ENCODE measurements at regions not wholly inside any gene's neighbourhood (a gene's known extent, or its start where the extent isn't known, plus 50 kb on each side); places are given as distances from the start of the nearest gene placed in this dataset.

DNA sequence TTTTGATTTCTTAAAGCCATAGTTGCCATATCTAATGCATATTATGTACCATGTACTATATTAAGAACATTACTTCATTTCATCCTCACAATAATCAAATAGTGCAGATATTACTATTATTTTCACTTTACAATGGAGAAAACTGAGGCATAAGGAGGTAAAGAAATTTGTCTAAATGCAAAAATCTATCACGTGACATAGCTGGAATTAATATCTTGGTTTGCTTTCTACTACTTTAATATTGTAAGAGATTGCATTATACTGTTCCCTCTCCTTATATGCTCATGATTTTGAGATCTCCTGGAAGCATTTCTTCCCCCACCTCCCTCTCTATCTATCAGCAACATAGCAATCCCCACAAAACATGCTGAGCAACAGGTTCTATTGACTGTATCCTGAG is 330.8 kb upstream of the SPTLC3 start:
- H3K27ac ChIP-seq: no peak overlapping the region
- CTCF ChIA-PET: no interaction called here
- POLR2A ChIA-PET (ENCODE audit: low non-redundant PET): no interaction called here

DNA sequence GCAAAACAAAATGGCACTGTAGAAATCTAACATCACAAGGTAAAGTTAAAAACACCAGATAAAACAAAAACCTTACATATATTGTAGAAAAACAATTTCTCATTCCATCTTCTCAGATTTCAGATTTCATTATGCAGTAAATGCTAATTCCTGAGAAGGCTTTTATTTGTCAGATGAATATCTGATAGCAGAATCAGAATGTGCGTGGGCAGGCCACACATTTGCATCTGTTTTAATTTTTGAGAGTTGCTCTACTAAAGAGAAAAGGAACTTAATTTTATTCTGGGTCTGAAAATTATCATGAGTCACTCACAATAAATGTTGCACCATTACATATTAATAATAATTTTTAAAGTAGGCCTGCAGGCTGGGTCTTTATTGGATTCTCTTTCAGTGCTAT is 329.3 kb upstream of the SPTLC3 start:
- POLR2A ChIA-PET (ENCODE audit: low non-redundant PET): no interaction called here
- DNase-seq (ENCODE audit: low spot score): no peak
- CTCF ChIA-PET: no interaction called here
- TF ChIP-seq, protein P1, sequence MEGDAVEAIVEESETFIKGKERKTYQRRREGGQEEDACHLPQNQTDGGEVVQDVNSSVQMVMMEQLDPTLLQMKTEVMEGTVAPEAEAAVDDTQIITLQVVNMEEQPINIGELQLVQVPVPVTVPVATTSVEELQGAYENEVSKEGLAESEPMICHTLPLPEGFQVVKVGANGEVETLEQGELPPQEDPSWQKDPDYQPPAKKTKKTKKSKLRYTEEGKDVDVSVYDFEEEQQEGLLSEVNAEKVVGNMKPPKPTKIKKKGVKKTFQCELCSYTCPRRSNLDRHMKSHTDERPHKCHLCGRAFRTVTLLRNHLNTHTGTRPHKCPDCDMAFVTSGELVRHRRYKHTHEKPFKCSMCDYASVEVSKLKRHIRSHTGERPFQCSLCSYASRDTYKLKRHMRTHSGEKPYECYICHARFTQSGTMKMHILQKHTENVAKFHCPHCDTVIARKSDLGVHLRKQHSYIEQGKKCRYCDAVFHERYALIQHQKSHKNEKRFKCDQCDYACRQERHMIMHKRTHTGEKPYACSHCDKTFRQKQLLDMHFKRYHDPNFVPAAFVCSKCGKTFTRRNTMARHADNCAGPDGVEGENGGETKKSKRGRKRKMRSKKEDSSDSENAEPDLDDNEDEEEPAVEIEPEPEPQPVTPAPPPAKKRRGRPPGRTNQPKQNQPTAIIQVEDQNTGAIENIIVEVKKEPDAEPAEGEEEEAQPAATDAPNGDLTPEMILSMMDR (conservative IDR thresholded peaks at IDR 0.05; ENCODE audit: low read depth): no peak
- H3K27ac ChIP-seq: no peak overlapping the region

More for the DNA sequence above, 330.8 kb upstream of the SPTLC3 start:
- no peak for DNase-seq (ENCODE audit: low spot score)
- TF ChIP-seq, protein P1 (conservative IDR thresholded peaks at IDR 0.05; ENCODE audit: low read depth): no peak

DNA sequence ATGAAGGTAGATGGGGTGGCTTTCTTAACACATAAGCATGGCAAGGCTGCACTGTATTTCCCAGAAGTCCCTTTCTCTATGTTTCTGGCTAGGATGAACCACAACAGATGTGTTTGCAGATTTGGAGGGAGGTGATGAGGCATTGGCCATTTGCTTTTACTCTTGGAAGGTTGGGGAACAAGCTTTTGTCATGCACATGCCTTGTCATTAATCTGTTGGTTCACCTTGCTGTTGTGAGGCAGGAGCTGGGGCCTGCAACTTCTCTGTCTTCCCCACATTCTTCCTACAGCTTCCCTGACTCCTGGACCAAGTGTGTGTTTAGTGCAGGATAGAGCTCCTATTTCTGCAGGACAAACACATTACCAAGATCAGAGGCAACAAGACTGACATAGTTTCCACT is 326.2 kb upstream of the SPTLC3 start:
- TF ChIP-seq, protein P1 (conservative IDR thresholded peaks at IDR 0.05; ENCODE audit: low read depth): no peak
- POLR2A ChIA-PET (ENCODE audit: low non-redundant PET): no interaction called here
- no peak overlapping the region for H3K27ac ChIP-seq
- CTCF ChIA-PET: no interaction called here
- no peak for DNase-seq (ENCODE audit: low spot score)

DNA sequence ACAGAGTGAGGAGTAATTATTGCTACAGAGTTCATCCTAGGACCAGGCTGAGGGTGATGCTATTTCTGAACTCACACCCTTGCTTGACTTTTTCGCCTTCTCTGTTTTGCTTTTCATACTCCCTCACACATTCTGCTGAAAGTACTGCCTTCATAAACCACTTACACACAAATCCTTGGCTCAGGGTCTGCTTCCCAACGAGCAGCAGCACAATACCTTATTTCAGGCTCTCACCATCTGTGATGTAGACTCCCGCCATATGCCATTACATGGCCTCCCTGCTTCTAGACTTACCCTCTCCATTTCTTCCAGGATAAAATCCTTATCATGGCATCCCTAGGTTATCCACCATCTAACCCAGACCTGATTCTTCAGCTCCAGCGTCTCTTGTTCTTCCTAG is 321.3 kb upstream of the SPTLC3 start:
- ChIA-PET POLR2A (ENCODE audit: low non-redundant PET) (no interaction called here), CTCF (no interaction called here)
- DNase-seq (ENCODE audit: low spot score): no peak
- TF ChIP-seq, protein P1 (conservative IDR thresholded peaks at IDR 0.05; ENCODE audit: low read depth): no peak
- H3K27ac ChIP-seq: no peak overlapping the region

DNA sequence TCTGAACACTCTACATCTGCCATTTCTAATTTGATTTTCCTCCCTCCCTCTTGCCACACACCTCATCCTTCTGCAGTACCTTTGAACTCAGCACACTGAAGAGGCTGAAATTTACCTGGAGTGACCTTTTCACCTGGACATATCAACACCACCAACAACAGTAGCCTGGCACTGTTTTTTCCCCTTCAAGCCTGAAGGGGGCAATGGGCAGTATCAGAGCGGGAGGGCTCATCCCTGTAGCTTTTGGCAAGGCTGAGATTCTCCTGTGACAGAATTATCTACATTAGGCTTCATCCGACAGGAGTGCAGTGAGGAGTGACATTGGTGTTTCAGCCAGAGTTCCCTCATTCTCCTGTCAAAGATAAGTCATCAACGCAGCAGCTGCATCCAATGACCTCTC is 312.8 kb upstream of the SPTLC3 start:
- CTCF ChIA-PET: no interaction called here
- no peak overlapping the region for H3K27ac ChIP-seq
- no peak for DNase-seq (ENCODE audit: low spot score)
- TF ChIP-seq, protein P1 (conservative IDR thresholded peaks at IDR 0.05; ENCODE audit: low read depth): no peak
- POLR2A ChIA-PET (ENCODE audit: low non-redundant PET): no interaction called here

DNA sequence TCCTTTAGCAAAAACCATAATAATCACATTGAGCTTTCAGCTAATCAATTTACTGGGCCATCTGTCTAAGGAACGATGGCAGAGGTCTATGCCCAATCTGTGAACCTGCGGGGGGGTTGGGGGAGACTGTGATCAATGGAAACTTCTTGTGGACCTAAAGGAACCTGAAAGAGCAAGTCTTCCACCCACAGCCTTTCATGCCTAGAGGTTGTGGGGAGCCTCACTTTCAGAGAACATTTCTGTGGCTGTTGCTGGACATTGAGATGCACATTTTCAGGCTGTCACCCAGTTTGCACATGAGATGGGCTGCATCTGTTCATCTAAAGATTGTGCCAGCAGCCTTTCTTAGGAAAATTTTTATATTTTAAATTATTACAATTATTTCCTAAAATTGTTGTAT is 310.0 kb upstream of the SPTLC3 start:
- no peak overlapping the region for H3K27ac ChIP-seq
- TF ChIP-seq, protein P1 (conservative IDR thresholded peaks at IDR 0.05; ENCODE audit: low read depth): no peak
- POLR2A ChIA-PET (ENCODE audit: low non-redundant PET): no interaction called here
- CTCF ChIA-PET: no interaction called here
- DNase-seq (ENCODE audit: low spot score): no peak
